Uterus (tissue), 3 donors: ENCODE measurements at regions not wholly inside any gene's neighbourhood (a gene's known extent, or its start where the extent isn't known, plus 50 kb on each side); places are given as distances from the start of the nearest gene placed in this dataset.

Experiments used
- DNase-seq, 2 donors: peaks; one replicate each; pipeline ENCODE4 v3.0.0-alpha.2; 2019 to 2020
- H3K27ac ChIP-seq, 2 donors: fragments of 200-600 bp; sonication (generic); 1 replicate in 1 of 2; 2 replicates in 1 of 2; pipeline ENCODE4 v1.5.1; 2016 to 2018
- H3K27me3 ChIP-seq, 2 donors: fragments of 200-600 bp; sonication (generic); one replicate each; pipeline ENCODE4 v1.5.1; 2018 to 2019; ENCODE audit warnings: control low read depth in 1 of 2
- H3K36me3 ChIP-seq, 2 donors: fragments of 200-600 bp; sonication (generic); one replicate each; pipeline ENCODE4 v1.5.1; 2019; ENCODE audit warnings: control low read depth in 1 of 2
- H3K4me1 ChIP-seq, 2 donors: fragments of 200-600 bp; sonication (generic); one replicate each; pipeline ENCODE4 v1.5.1; 2018 to 2019; ENCODE audit warnings: control low read depth in 1 of 2
- H3K4me3 ChIP-seq, 2 donors: fragments of 200-600 bp; sonication (generic); 1 replicate in 1 of 2; 2 replicates in 1 of 2; pipeline ENCODE4 v1.5.1; 2018 to 2019; ENCODE audit warnings: mild to moderate bottlenecking in 1 of 2
- H3K9me3 ChIP-seq, 2 donors: fragments of 200-600 bp; sonication (generic); one replicate each; pipeline ENCODE4 v1.5.1; 2019; ENCODE audit warnings: control low read depth in 1 of 2
- CTCF ChIP-seq, 4 experiments: fragments of 200-600 bp in 2 of 4; fragments of 450-650 bp in 2 of 4; sonication (generic) in 2 of 4; IDR thresholded peaks; one replicate each; pipeline ENCODE4 v1.5.1; 2016 to 2019; ENCODE audit warnings: antibody characterized with exemption in 4 of 4, mild to moderate bottlenecking in 2 of 4, moderate library complexity in 1 of 4
- POLR2A ChIP-seq, 2 donors: fragments of 450-650 bp; IDR thresholded peaks; one replicate each; pipeline ENCODE4 v1.6.1; 2016; ENCODE audit warnings: antibody characterized with exemption in 2 of 2, mild to moderate bottlenecking in 1 of 2, moderate library complexity in 1 of 2
- intact Hi-C: fragments of 100-400 bp; cut with DNase I; formaldehyde crosslinking; loops from one replicate; pipeline ENCODE4 v1.15.1; 2023; ENCODE audit warnings: low total_unique reads
- donor health status: DM: yes; HTN: yes; CAD: no.

- TF ChIP-seq POLR2A (IDR thresholded peaks at IDR 0.05) (no peak), CTCF (IDR thresholded peaks at IDR 0.05) (no peak)
- Histone ChIP-seq H3K27me3 (no peaks in the 10 kb centered on the region), H3K27ac (no peak overlapping the region), H3K36me3 (no peaks in the 10 kb centered on the region), H3K4me1 (no peaks in the 10 kb centered on the region), H3K4me3 (no peak overlapping the region), H3K9me3 (no peaks in the 10 kb centered on the region)
- DNase-seq: no peak
- intact Hi-C loops: no loop called here
Measured at GRCh38 chr6:110558575-110558974, 82.2 kb upstream of the SLC22A16 start.

- Histone ChIP-seq H3K27me3 (no peaks in the 10 kb centered on the region), H3K4me3 (no peak overlapping the region), H3K4me1 (no peaks in the 10 kb centered on the region), H3K27ac (no peak overlapping the region), H3K36me3 (no peaks in the 10 kb centered on the region), H3K9me3 (no peaks in the 10 kb centered on the region)
- intact Hi-C loops: no loop called here
- DNase-seq: no peak
- TF ChIP-seq CTCF (IDR thresholded peaks at IDR 0.05): no peak
- no peak for TF ChIP-seq POLR2A (IDR thresholded peaks at IDR 0.05)
Measured at GRCh38 chr6:110557199-110557598, 80.8 kb upstream of the SLC22A16 start.

- intact Hi-C loops: no loop called here
- no peak overlapping the region for H3K4me3 ChIP-seq
- H3K27ac ChIP-seq: no peak overlapping the region
- H3K4me1 ChIP-seq: no peaks in the 10 kb centered on the region
- DNase-seq: no peak
- H3K27me3 ChIP-seq: no peaks in the 10 kb centered on the region
- H3K36me3 ChIP-seq: no peaks in the 10 kb centered on the region
- TF ChIP-seq POLR2A (IDR thresholded peaks at IDR 0.05) (no peak), CTCF (IDR thresholded peaks at IDR 0.05) (no peak)
- no peaks in the 10 kb centered on the region for H3K9me3 ChIP-seq
Measured at GRCh38 chr6:110556317-110557110, 80.1 kb upstream of the SLC22A16 start.

GRCh38 chr6:110554966-110555460, 78.6 kb upstream of the SLC22A16 start:
- intact Hi-C loops: no loop called here
- H3K4me1 ChIP-seq: no peaks in the 10 kb centered on the region
- H3K36me3 ChIP-seq: no peaks in the 10 kb centered on the region
- H3K4me3 ChIP-seq: no peak overlapping the region
- no peak for DNase-seq
- H3K27me3 ChIP-seq: no peaks in the 10 kb centered on the region
- no peaks in the 10 kb centered on the region for H3K9me3 ChIP-seq
- TF ChIP-seq CTCF (IDR thresholded peaks at IDR 0.05) (no peak), POLR2A (IDR thresholded peaks at IDR 0.05) (no peak)
- H3K27ac ChIP-seq: no peak overlapping the region

- no peak overlapping the region for H3K4me3 ChIP-seq
- H3K27me3 ChIP-seq: no peaks in the 10 kb centered on the region
- H3K36me3 ChIP-seq: no peaks in the 10 kb centered on the region
- TF ChIP-seq CTCF (IDR thresholded peaks at IDR 0.05) (no peak), POLR2A (IDR thresholded peaks at IDR 0.05) (no peak)
- H3K9me3 ChIP-seq: no peaks in the 10 kb centered on the region
- no peak overlapping the region for H3K27ac ChIP-seq
- no peak for DNase-seq
- intact Hi-C loops: no loop called here
- H3K4me1 ChIP-seq: no peaks in the 10 kb centered on the region
Measured at GRCh38 chr6:110554441-110554840, 78.0 kb upstream of the SLC22A16 start.
